GM18505 (cell line): ENCODE measurements at regions not wholly inside any gene's neighbourhood (a gene's known extent, or its start where the extent isn't known, plus 50 kb on each side); places are given as distances from the start of the nearest gene placed in this dataset.
A peak's percentile ranks its signal among the peaks of the same experiment; 100 is the strongest.

Experiments
- ATAC-seq: cut with Tn5 transposase; IDR thresholded peaks from one replicate; pipeline ENCODE4 v1.9.1; 2021; ENCODE audit not compliant: unreplicated experiment
- POLR2A ChIP-seq: IDR thresholded peaks from 4 replicates; pipeline ENCODE4 v1.6.1; 2011; ENCODE audit warnings: borderline replicate concordance; ENCODE audit not compliant: insufficient read depth, insufficient read length; ENCODE audit errors: extremely low read depth

DNA sequence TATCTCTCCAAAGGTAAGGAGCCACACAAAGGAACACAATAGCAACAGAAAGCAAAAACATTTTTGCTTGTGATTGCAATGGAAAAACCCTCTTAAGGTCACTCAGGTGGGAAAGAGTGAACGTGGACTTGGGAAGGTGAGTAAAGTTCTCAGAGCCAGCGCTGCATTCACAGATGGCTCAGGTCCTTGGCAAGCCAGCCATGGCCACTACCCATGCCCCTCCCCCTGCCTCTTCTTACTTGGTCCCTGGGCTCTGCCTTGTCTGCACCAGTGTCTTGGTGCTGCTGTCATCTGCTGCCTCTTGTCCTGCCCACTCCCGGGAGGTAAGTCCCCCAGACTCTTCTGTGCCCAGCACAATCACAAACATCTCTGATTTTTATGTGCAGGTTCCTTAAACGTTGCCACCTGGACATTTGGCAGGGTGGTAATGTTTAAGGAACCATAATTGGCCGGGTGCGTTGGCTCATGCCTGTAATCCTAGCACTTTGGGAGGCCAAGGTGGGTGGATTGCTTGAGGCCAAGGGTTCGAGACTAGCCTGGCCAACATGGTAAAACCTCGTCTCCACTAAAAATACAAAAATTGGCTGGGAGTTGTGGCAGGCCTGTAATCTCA is 74.6 kb downstream of the FEM1C start:
- no peak for TF ChIP-seq POLR2A
- no peak for ATAC-seq

DNA sequence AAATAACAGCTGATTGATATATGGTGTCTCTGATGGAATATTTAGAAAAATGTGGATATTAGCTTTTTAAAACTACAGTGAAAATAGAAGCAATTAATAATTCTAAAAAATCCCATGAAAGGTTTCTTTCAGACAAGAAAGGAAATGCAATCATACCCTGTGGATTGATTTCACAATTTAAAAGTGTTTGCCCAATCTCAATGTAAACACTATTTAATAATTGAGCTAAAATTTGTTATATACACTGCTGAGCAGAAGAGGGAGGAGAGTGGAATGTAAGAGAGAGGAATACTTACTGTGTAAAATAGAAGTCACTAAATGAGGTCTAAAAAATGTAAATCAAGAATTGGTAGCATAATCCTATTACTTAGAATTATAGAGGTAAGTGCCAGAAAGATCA is 76.9 kb downstream of the FEM1C start:
- ATAC-seq, result no peak
- TF ChIP-seq POLR2A, result no peak

DNA sequence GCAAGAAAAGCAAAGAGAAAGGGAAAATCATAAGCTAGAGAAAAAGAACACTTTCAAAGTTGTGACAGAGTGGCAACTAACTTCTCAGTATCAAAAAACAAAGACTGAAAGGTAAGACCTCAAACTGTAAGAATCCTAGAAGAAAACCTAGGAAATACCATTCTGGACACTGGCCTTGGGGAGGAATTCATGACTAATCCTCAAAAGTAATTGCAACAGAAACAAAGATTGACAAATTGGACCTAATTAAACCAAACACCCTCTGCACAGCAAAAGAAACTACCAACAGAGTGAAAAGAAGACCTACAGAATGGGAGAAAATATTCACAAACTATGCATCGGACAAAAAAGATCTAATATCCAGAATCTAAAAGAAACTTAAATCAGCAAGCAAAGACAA is 79.1 kb downstream of the FEM1C start:
- ATAC-seq, result no peak
- no peak for TF ChIP-seq POLR2A

- no peak for ATAC-seq
- no peak for TF ChIP-seq POLR2A
These were observed 80.6 kb downstream of the FEM1C start for GRCh38 chr5:115463983-115464382.

DNA sequence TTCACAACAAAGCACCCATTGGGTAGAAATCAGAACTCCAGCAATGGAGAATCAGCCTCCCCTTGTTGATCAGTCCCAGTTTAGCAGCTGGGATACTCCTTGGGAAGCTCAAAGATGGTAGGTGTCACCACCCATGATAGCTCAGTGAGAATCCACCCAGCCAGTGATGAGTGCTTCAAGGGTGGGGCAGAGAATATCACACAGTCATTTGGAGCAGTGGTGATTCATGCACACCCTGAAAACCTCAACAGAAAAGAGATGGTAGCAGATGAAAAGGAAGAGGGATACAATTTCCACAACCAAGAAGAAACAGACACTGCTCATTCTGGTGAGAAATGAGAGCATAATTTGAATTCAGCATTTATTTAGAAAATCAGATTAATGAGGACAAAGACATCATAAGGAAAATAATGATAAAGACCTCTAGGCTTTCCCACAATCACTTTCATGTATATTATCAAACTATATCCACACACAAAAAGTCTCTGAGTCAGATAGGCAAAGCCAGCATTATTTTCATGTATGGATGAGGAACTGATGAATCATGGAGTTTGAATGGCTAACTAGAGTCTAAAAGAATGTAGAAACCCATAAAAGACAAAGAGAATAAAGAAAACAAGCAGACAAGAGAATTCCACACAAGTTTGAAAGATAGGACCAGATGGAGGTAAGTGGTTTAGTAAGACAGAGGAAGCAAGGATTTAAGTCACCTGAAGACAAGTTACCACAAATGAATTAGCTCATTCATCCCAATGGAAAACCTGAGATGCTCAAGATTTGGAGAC is 82.9 kb downstream of the FEM1C start:
- TF ChIP-seq POLR2A, result no peak
- no peak for ATAC-seq

DNA sequence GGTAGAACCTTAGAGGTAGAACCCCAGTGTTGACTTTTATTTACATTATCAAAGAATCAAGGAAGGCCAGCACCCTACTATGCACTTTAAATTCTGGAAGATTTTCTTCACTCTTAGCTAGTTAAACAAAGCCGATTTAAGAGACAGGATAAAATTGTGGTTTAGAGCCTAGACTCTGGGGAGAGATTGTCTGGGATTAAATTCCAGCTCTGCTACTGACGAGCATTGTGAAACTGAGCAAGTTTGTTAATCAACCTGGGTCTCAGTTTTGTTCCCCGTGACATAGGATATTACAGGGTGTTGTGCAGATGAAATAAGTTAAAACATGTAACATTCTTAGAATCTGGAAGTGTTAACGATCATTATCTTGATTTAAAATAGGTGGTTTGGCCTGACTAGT is 83.5 kb downstream of the FEM1C start:
- ATAC-seq, result no peak
- TF ChIP-seq POLR2A, result no peak

DNA sequence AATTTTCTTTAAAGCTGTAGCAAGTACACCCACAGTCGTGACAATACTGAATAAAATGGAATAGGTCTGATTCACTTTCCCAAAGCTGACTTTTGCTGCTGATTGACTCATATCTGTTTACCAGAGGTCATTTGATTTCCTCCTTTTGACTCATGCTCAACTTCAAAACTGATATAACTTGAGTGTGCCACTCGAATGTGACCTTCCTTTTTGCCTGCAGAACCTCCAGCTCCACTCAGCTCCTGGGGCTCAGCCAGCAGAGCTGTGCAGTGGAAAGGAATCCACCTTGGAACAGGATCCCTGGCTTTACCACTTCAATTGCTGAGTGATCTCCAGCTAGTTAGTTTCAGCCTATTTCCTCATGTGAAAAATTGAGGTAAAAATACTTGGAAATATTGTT is 84.1 kb downstream of the FEM1C start:
- TF ChIP-seq POLR2A, result no peak
- peak; percentile 78 for ATAC-seq

DNA sequence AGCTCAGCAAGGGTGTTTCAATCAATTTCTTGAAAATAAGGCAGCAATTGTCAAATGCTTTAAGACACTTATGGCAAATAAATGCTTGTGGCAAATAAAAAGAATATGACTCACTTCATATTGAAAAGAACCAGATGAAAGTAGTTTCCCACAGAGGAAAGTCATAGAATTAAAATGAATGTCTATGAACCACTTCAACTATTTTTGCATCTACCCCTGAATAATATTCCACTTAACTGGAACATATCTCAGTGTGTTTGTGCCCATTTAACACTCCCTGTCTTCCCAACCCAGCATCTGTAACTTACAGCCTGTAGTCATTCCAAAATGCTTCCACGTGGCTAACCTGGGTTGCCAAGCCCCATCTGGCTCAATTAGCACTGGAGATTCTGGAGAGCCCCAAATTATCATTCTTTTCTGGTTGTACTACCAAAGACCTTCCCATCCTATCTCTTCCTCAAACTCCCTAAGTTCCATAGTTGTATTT is 84.7 kb downstream of the FEM1C start:
- no peak for TF ChIP-seq POLR2A
- no peak for ATAC-seq

DNA sequence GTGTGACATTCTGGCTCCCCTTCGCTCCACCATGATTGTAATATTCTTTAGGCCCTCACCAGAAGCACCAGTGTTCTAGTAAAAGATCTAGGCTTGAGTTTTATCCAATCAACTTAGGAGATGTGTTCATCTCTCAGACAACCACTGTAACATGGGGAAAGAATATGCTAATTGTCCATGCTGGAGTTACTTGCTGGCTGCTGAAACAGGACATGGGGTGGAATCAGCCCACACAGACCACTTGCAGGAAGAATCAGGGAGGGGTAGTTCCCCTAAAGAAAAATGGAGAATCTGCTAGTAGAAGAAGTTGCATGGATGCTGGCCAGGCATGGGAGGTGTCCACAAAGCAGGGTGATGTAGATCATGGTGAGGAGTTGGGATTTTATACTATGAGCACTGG is 86.2 kb downstream of the FEM1C start:
- TF ChIP-seq POLR2A, result no peak
- no peak for ATAC-seq

- no peak for ATAC-seq
- no peak for TF ChIP-seq POLR2A
These were observed 86.6 kb downstream of the FEM1C start for GRCh38 chr5:115458003-115458409.

- no peak for TF ChIP-seq POLR2A
- ATAC-seq, result no peak
These were observed 87.0 kb downstream of the FEM1C start for GRCh38 chr5:115457571-115457970.

DNA sequence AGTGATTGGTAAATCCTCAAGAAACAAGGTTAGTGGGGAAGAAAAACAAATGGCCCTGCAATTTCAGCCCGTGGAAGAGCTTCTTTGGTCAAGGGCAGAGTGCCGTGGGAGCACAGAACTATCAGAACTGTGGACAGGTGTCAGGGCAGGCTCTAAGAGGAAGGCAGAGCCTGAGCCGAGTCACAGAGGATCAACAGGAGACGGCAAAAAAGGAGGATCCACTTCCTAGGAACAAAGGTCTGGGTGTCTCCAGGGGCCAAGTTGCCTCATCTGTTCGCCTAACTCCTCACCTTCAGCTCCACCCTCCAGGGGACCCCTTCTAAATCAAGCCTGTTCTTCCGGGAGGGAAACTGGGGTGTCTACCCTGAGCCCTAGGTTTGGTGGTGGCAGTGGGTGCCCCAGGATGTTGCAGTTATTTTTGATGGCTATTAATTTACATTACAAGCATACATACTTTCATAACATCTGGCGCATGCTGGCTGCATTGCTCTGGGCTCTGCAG is 88.0 kb downstream of the FEM1C start:
- no peak for ATAC-seq
- TF ChIP-seq POLR2A, result no peak

DNA sequence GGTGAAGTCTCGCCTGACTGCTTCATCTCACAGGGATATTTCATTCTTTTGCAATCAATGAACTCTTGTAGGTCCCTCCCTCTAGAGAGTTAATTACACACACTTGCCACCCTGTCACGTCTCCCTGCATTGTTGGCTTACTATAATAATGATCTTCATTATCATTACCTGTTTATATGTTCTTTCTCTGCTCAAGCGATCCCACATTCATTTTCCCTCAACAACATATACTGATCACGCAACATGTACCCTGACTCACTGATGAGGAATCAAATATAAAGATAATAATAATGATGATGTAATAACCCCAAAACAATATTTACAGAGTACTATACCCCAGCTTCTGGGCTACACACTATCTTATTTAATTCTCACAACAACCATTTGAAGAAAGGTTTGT is 88.5 kb downstream of the FEM1C start:
- no peak for ATAC-seq
- no peak for TF ChIP-seq POLR2A

DNA sequence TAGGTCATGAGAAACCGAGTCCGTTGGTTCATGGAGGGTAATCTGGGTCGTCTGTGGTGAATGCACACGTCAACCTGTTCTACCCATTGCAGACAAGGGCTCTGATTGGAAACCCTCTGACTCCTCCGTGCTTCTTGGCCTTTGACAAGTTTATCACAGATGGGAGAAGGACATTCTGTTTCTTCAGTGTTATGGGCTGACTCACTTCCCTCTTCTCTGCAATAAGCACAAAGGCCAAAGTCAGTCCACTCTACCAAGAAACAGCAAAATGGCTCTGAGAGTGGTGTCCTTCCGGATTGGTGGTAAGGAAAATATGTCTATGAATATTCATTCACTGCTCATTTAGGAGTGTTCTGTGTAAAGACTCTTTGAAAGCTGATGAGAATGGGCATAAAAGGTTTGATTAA is 89.3 kb downstream of the FEM1C start:
- no peak for TF ChIP-seq POLR2A
- no peak for ATAC-seq
